ENCODE measurements at regions not wholly inside any gene's neighbourhood (a gene's known extent, or its start where the extent isn't known, plus 50 kb on each side); places are given as distances from the start of the nearest gene placed in this dataset.

GRCh38 chr1:218572050-218572449 is 226.9 kb downstream of the TGFB2 start:
- in situ Hi-C loops (cut with MboI; ENCODE audit: low sequenced_read_pairs): no loop called here

- in situ Hi-C loops (cut with MboI; ENCODE audit: low sequenced_read_pairs): no loop called here
Measured at GRCh38 chr1:218573925-218574324, 228.8 kb downstream of the TGFB2 start.

- in situ Hi-C loops (cut with MboI; ENCODE audit: low sequenced_read_pairs): no loop called here
Measured at GRCh38 chr1:218575079-218575478, 229.9 kb downstream of the TGFB2 start.

GRCh38 chr1:218575856-218576255 is 230.7 kb downstream of the TGFB2 start:
- in situ Hi-C loops (cut with MboI; ENCODE audit: low sequenced_read_pairs): no loop called here

- in situ Hi-C loops (cut with MboI; ENCODE audit: low sequenced_read_pairs): no loop called here
Measured at GRCh38 chr1:218582646-218583045, 237.5 kb downstream of the TGFB2 start.

- in situ Hi-C loops (cut with MboI; ENCODE audit: low sequenced_read_pairs): no loop called here
Measured at GRCh38 chr1:218584418-218585155, 239.5 kb downstream of the TGFB2 start.

GRCh38 chr1:218585511-218586184 is 240.5 kb downstream of the TGFB2 start:
- in situ Hi-C loops (cut with MboI; ENCODE audit: low sequenced_read_pairs): no loop called here

- in situ Hi-C loops (cut with MboI; ENCODE audit: low sequenced_read_pairs): no loop called here
Measured at GRCh38 chr1:218587900-218588299, 242.8 kb downstream of the TGFB2 start.

- in situ Hi-C loops (cut with MboI; ENCODE audit: low sequenced_read_pairs): no loop called here
Measured at GRCh38 chr1:218588540-218589172, 243.5 kb downstream of the TGFB2 start.

GRCh38 chr1:218589487-218589886 is 244.4 kb downstream of the TGFB2 start:
- in situ Hi-C loops (cut with MboI; ENCODE audit: low sequenced_read_pairs): no loop called here

- in situ Hi-C loops (cut with MboI; ENCODE audit: low sequenced_read_pairs): no loop called here
Measured at GRCh38 chr1:218591966-218592365, 246.8 kb downstream of the TGFB2 start.

GRCh38 chr1:218592688-218593087 is 247.6 kb downstream of the TGFB2 start:
- in situ Hi-C loops (cut with MboI; ENCODE audit: low sequenced_read_pairs): no loop called here

GRCh38 chr1:218600968-218601367 is 255.8 kb downstream of the TGFB2 start:
- in situ Hi-C loops (cut with MboI; ENCODE audit: low sequenced_read_pairs): no loop called here

- in situ Hi-C loops (cut with MboI; ENCODE audit: low sequenced_read_pairs): no loop called here
Measured at GRCh38 chr1:218604217-218604616, 259.1 kb downstream of the TGFB2 start.

- in situ Hi-C loops (cut with MboI; ENCODE audit: low sequenced_read_pairs): no loop called here
Measured at GRCh38 chr1:218611916-218612585, 266.9 kb downstream of the TGFB2 start.

- in situ Hi-C loops (cut with MboI; ENCODE audit: low sequenced_read_pairs): no loop called here
Measured at GRCh38 chr1:218613105-218613504, 268.0 kb downstream of the TGFB2 start.

- in situ Hi-C loops (cut with MboI; ENCODE audit: low sequenced_read_pairs): no loop called here
Measured at GRCh38 chr1:218614031-218614430, 268.9 kb downstream of the TGFB2 start.

- in situ Hi-C loops (cut with MboI; ENCODE audit: low sequenced_read_pairs): no loop called here
Measured at GRCh38 chr1:218616681-218617080, 271.5 kb downstream of the TGFB2 start.

- in situ Hi-C loops (cut with MboI; ENCODE audit: low sequenced_read_pairs): no loop called here
Measured at GRCh38 chr1:218617986-218618385, 272.9 kb downstream of the TGFB2 start.

GRCh38 chr1:218620956-218621355 is 275.8 kb downstream of the TGFB2 start:
- in situ Hi-C loops (cut with MboI; ENCODE audit: low sequenced_read_pairs): no loop called here

GRCh38 chr1:218624052-218624451 is 278.9 kb downstream of the TGFB2 start:
- in situ Hi-C loops (cut with MboI; ENCODE audit: low sequenced_read_pairs): no loop called here

Data from HL-60/S4 (cell line).